SK-N-SH (cell line): ENCODE measurements at regions not wholly inside any gene's neighbourhood (a gene's known extent, or its start where the extent isn't known, plus 50 kb on each side); places are given as distances from the start of the nearest gene placed in this dataset.

Source experiments
- CTCF ChIA-PET: fragments of 300-600, 350-600 bp; formaldehyde crosslinking; extraction: SDS; loops from one replicate; lab custom pipeline; 2021; lab: Yijun Ruan, JAX
- POLR2A ChIA-PET: fragments of 350-600 bp; sonication (Branson Sonifier 250); formaldehyde crosslinking; extraction: SDS; loops from one replicate; lab custom pipeline; 2020; ENCODE audit warnings: antibody characterized with exemption, inconsistent platforms; lab: Yijun Ruan, JAX
- DNase-seq: peaks from one replicate; pipeline ENCODE4 v3.0.0; 2012
- H2AFZ ChIP-seq: fragments of 200-600 bp; sonication (generic); 2 replicates; pipeline ENCODE4 v1.8.1; 2016; ENCODE audit warnings: antibody characterized with exemption, mild to moderate bottlenecking, low read depth
- H3F3A ChIP-seq: fragments of 200-600 bp; sonication (generic); replicated peaks from 2 replicates; pipeline ENCODE3; 2016; ENCODE audit warnings: antibody characterized with exemption, mild to moderate bottlenecking; ENCODE audit not compliant: insufficient read depth
- H3K27ac ChIP-seq, 2 experiments: fragments of 200-500 bp in 1 of 2; fragments of 200-600 bp in 1 of 2; sonication (Bioruptor generic) in 1 of 2; sonication (generic), shearing (Covaris generic) in 1 of 2; 2 replicates each; pipeline versions ENCODE4 v1.5.1 to v1.6.1; 2014 to 2016; ENCODE audit warnings: low read depth in 2 of 2, inconsistent platforms in 1 of 2, low read length in 1 of 2, mild to moderate bottlenecking in 1 of 2, mixed read lengths in 1 of 2
- H3K27me3 ChIP-seq: fragments of 200-600 bp; sonication (generic), shearing (Covaris generic); 2 replicates; pipeline ENCODE4 v1.6.1; 2016; ENCODE audit warnings: mixed run types; ENCODE audit not compliant: insufficient read depth
- H3K36me3 ChIP-seq, 2 experiments: fragments of 200-500 bp in 1 of 2; fragments of 200-600 bp in 1 of 2; sonication (Bioruptor generic) in 1 of 2; sonication (generic) in 1 of 2; replicated peaks in 1 of 2; 2 replicates each; pipeline versions ENCODE3 to v1.5.1; 2014 to 2016; ENCODE audit warnings: low read length in 1 of 2, mild to moderate bottlenecking in 1 of 2; ENCODE audit not compliant: insufficient read depth in 2 of 2, control insufficient read depth in 1 of 2
- H3K4me1 ChIP-seq, 2 experiments: fragments of 200-500 bp in 1 of 2; fragments of 200-600 bp in 1 of 2; sonication (Bioruptor generic) in 1 of 2; sonication (generic), shearing (Covaris generic) in 1 of 2; 2 replicates each; pipeline versions ENCODE4 v1.5.1 to v1.6.1; 2014 to 2016; ENCODE audit warnings: low read depth in 1 of 2, low read length in 1 of 2, mixed run types in 1 of 2; ENCODE audit not compliant: insufficient read depth in 2 of 2, control insufficient read depth in 1 of 2
- H3K4me2 ChIP-seq: fragments of 200-600 bp; sonication (generic), shearing (Covaris generic); 2 replicates; pipeline ENCODE4 v1.6.1; 2017; ENCODE audit warnings: mixed run types
- H3K4me3 ChIP-seq, 2 experiments: fragments of 200-500 bp in 1 of 2; fragments of 200-600 bp in 1 of 2; sonication (Bioruptor generic) in 1 of 2; sonication (generic), shearing (Covaris generic) in 1 of 2; 2 replicates each; pipeline versions ENCODE4 v1.5.1 to v1.8.1; 2014 to 2016; ENCODE audit warnings: low read depth in 2 of 2, inconsistent platforms in 1 of 2, low read length in 1 of 2, mild to moderate bottlenecking in 1 of 2, mixed read lengths in 1 of 2, moderate library complexity in 1 of 2
- H3K79me2 ChIP-seq: fragments of 200-600 bp; sonication (generic); 2 replicates; pipeline ENCODE4 v1.8.1; 2017; ENCODE audit warnings: mild to moderate bottlenecking; ENCODE audit not compliant: insufficient read depth
- H3K9ac ChIP-seq: fragments of 200-600 bp; sonication (generic); 2 replicates; pipeline ENCODE4 v1.6.1; 2017; ENCODE audit warnings: mixed run types
- H3K9me2 ChIP-seq: fragments of 200-600 bp; sonication (generic); 2 replicates; pipeline ENCODE4 v1.6.1; 2017; ENCODE audit warnings: mixed run types
- H3K9me3 ChIP-seq: fragments of 200-600 bp; sonication (generic); 2 replicates; pipeline ENCODE4 v1.6.1; 2017; ENCODE audit warnings: mixed run types, mild to moderate bottlenecking, moderate library complexity
- H4K20me1 ChIP-seq: fragments of 200-600 bp; sonication (generic); 2 replicates; pipeline ENCODE4 v1.6.1; 2017; ENCODE audit warnings: mild to moderate bottlenecking, mixed run types; ENCODE audit not compliant: insufficient read depth
- FOXM1 ChIP-seq: IDR thresholded peaks from 2 replicates; pipeline ENCODE4 v1.4.0; 2012; ENCODE audit warnings: low read depth, mild to moderate bottlenecking
- GABPA ChIP-seq: IDR thresholded peaks from 2 replicates; pipeline ENCODE4 v1.4.0; 2012; ENCODE audit warnings: low read depth, mild to moderate bottlenecking
- MEF2A ChIP-seq: IDR thresholded peaks from 2 replicates; pipeline ENCODE4 v1.4.0; 2012; ENCODE audit warnings: low read depth, borderline replicate concordance
- MXI1 ChIP-seq: IDR thresholded peaks from 2 replicates; pipeline ENCODE4 v1.6.1; 2012; ENCODE audit warnings: mild to moderate bottlenecking, low read depth, low read length, improper control_type of control experiment
- NFIC ChIP-seq: IDR thresholded peaks from 2 replicates; pipeline ENCODE4 v1.4.0; 2012; ENCODE audit warnings: borderline replicate concordance
- POLR2AphosphoS5 ChIP-seq: IDR thresholded peaks from 2 replicates; pipeline ENCODE4 v1.6.1; 2012; ENCODE audit warnings: low read depth, low read length
- RAD21 ChIP-seq: IDR thresholded peaks from 2 replicates; pipeline ENCODE4 v1.6.1; 2012; ENCODE audit warnings: mild to moderate bottlenecking, low read length
- REST ChIP-seq: IDR thresholded peaks from 2 replicates; pipeline ENCODE4 v1.6.1; 2012; ENCODE audit warnings: mild to moderate bottlenecking, low read depth, low read length, moderate library complexity
- RFX5 ChIP-seq: IDR thresholded peaks from 2 replicates; pipeline ENCODE4 v1.6.1; 2012; ENCODE audit warnings: mild to moderate bottlenecking, improper control_type of control experiment, low read length
- TCF12 ChIP-seq: IDR thresholded peaks from 2 replicates; pipeline ENCODE4 v1.4.0; 2012
- TEAD4 ChIP-seq: IDR thresholded peaks from 2 replicates; pipeline ENCODE4 v1.4.0; 2012; ENCODE audit warnings: mild to moderate bottlenecking, borderline replicate concordance; ENCODE audit not compliant: insufficient read depth
- YY1 ChIP-seq: IDR thresholded peaks from 2 replicates; pipeline ENCODE4 v1.4.0; 2012; ENCODE audit warnings: low read depth, mild to moderate bottlenecking
- WGBS: methylation state at CpG from one replicate; pipeline ENCODE4 v1.1.6; 2017; ENCODE audit warnings: low lambda C conversion rate; 5-methylcytosine and 5-hydroxymethylcytosine counted together
- TF ChIP-seq, protein P1 (sequence below): IDR thresholded peaks from 2 replicates; pipeline ENCODE4; 2012
- TF ChIP-seq, protein P2 (sequence below): fragments of 150-350 bp; IDR thresholded peaks from 2 replicates; pipeline ENCODE4 v1.6.1; 2016; ENCODE audit warnings: mild to moderate bottlenecking, low read depth, low read length

- H3K27ac ChIP-seq = no peak overlapping the region
- H3K36me3 ChIP-seq = no peaks in the 10 kb centered on the region
- H3K4me3 ChIP-seq = no peak overlapping the region
- POLR2A ChIA-PET = no interaction called here
- H3K4me1 ChIP-seq = no peaks in the 10 kb centered on the region
- no peak overlapping the region for H3K4me2 ChIP-seq
- no peaks in the 10 kb centered on the region for H3K9me2 ChIP-seq
- no peak overlapping the region for H2AFZ ChIP-seq
- CTCF ChIA-PET = no interaction called here
- H3K9me3 ChIP-seq = no peaks in the 10 kb centered on the region
- no peaks in the 10 kb centered on the region for H3K79me2 ChIP-seq
- TF ChIP-seq YY1 = no peak
- TF ChIP-seq POLR2AphosphoS5 = no peak
- TF ChIP-seq REST = no peak
- TF ChIP-seq FOXM1 = no peak
- TF ChIP-seq TCF12 = no peak
- TF ChIP-seq MXI1 = no peak
- TF ChIP-seq MEF2A = no peak
- TF ChIP-seq RFX5 = no peak
- TF ChIP-seq GABPA = no peak
- TF ChIP-seq, protein P1, sequence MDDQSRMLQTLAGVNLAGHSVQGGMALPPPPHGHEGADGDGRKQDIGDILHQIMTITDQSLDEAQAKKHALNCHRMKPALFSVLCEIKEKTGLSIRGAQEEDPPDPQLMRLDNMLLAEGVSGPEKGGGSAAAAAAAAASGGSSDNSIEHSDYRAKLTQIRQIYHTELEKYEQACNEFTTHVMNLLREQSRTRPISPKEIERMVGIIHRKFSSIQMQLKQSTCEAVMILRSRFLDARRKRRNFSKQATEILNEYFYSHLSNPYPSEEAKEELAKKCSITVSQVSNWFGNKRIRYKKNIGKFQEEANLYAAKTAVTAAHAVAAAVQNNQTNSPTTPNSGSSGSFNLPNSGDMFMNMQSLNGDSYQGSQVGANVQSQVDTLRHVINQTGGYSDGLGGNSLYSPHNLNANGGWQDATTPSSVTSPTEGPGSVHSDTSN = no peak
- no peak for TF ChIP-seq NFIC
- TF ChIP-seq TEAD4 = no peak
- H3K9ac ChIP-seq = no peak overlapping the region
- no peaks in the 10 kb centered on the region for H4K20me1 ChIP-seq
- no peak for DNase-seq
- H3F3A ChIP-seq = no peaks in the 10 kb centered on the region
- no peaks in the 10 kb centered on the region for H3K27me3 ChIP-seq
Observed at GRCh38 chrX:10296576-10296975, 139.8 kb downstream of the CLCN4 start.

GRCh38 chrX:10310511-10310910 is 153.7 kb downstream of the CLCN4 start:
- DNase-seq = peak; percentile 7
- Histone ChIP-seq H3K27ac (peak overlapping the region in 1 of 2 experiments; percentile 70; a peak in 1 of 4 replicates), H2AFZ (no peak overlapping the region), H3K9me3 (no peaks in the 10 kb centered on the region), H3K9me2 (no peaks in the 10 kb centered on the region), H3K4me3 (no peak overlapping the region), H3K9ac (no peak overlapping the region), H3K4me2 (no peak overlapping the region), H3F3A (no peaks in the 10 kb centered on the region), H3K27me3 (no peaks in the 10 kb centered on the region), H3K79me2 (no peaks in the 10 kb centered on the region), H4K20me1 (no peaks in the 10 kb centered on the region), H3K36me3 (no peaks in the 10 kb centered on the region), H3K4me1 (no peaks in the 10 kb centered on the region)
- 9% methylated on average over 1 of the region's 1 CpG for WGBS
- no peak for TF ChIP-seq RAD21
- TF ChIP-seq, protein P2, sequence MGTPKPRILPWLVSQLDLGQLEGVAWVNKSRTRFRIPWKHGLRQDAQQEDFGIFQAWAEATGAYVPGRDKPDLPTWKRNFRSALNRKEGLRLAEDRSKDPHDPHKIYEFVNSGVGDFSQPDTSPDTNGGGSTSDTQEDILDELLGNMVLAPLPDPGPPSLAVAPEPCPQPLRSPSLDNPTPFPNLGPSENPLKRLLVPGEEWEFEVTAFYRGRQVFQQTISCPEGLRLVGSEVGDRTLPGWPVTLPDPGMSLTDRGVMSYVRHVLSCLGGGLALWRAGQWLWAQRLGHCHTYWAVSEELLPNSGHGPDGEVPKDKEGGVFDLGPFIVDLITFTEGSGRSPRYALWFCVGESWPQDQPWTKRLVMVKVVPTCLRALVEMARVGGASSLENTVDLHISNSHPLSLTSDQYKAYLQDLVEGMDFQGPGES = no peak
- no peak for TF ChIP-seq POLR2AphosphoS5
- no peak for TF ChIP-seq GABPA
- CTCF ChIA-PET = interaction anchor here (0.6 kb wide), 1 partner anchor 9 kb away, joined by 3 read pairs; no protein-coding TSS in a partner anchor
- POLR2A ChIA-PET = no interaction called here
